Colonic mucosa (tissue), 4 donors: ENCODE measurements at regions not wholly inside any gene's neighbourhood (a gene's known extent, or its start where the extent isn't known, plus 50 kb on each side); places are given as distances from the start of the nearest gene placed in this dataset.

ENCODE experiments used
- DNase-seq: peaks from one replicate; pipeline ENCODE4 v3.0.0-alpha.2; 2020
- H3K27ac ChIP-seq: fragments of 200-600 bp; one replicate; pipeline ENCODE4 v1.8.0; 2021
- H3K27me3 ChIP-seq: fragments of 200-600 bp; one replicate; pipeline ENCODE4 v1.8.0; 2021
- H3K36me3 ChIP-seq: fragments of 200-600 bp; one replicate; pipeline ENCODE4 v1.8.0; 2021
- H3K4me1 ChIP-seq: fragments of 200-600 bp; one replicate; pipeline ENCODE4 v1.8.0; 2021; ENCODE audit warnings: mild to moderate bottlenecking
- H3K4me3 ChIP-seq: fragments of 200-600 bp; one replicate; pipeline ENCODE4 v1.8.0; 2021
- H3K9ac ChIP-seq, 2 donors: one replicate each; pipeline ENCODE4 v1.7.0; 2013; ENCODE audit warnings: control low read depth in 2 of 2, low read depth in 2 of 2, low read length in 2 of 2
- H3K9me3 ChIP-seq: fragments of 200-600 bp; one replicate; pipeline ENCODE4 v1.8.0; 2021
- intact Hi-C: fragments of 100-400 bp; cut with DNase I; formaldehyde crosslinking; loops from one replicate; pipeline ENCODE4 v1.14.1; 2022
- TF ChIP-seq, protein P1 (sequence below): fragments of 200-600 bp; IDR thresholded peaks from one replicate; pipeline ENCODE4 v1.8.0; 2022; ENCODE audit warnings: antibody characterized with exemption, mild to moderate bottlenecking
- donor health status: healthy.
- donor health status: DM: no; HTN: no; CAD: no.
- donor health status: DM: no; HTN: no; CAD: no.

DNA sequence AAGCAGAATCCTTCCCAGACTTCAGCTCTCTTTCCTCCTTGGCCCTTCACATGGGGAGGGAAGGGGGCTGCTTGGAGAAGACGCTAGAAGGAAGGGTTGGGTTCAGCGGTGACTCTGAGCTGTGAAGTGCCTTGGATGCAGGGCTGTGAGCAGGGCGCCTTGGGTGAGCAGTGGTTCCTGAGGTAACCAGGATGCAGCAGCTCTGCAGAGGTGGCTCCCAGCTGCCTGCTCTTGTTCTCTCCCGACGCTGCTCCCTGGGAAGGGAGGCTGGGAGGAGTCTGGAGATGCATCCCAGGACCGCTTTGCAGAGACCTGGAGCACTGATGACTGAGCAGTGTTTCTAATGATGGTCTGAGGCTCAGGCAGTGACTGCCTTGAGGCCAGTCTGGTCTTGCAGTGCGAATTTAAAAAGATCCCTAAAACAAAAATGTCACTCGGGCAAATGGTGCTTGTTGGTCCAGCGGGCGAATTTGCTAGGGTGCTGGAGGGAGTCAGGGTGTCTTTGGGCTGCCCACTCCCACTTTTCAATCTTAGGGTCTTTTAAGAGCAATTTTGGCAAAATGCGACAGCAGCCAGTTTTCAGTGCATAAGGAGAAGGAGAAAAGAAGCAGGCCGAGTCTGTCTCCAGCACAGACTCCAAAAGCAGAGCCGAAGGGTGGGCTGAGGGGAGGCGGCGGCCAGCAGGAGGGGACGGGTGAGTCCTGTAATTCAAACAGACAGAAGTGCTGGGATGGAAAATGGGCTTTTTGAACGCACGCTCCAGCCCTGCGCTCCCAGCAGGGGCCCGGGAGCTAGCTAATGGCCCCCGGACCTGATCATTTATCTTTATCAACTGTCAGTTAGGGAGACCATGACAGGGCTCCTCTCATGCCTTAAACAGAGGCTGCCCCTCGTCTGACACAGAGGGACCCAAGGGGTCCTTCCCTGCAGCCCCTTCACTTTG is 191.2 kb upstream of the SHH start:
- intact Hi-C loops = no loop called here
- peak; percentile 30 for DNase-seq
- Histone ChIP-seq H3K4me3 (no peak overlapping the region), H3K27ac (no peak overlapping the region), H3K9ac (no peak overlapping the region), H3K27me3 (no peaks in the 10 kb centered on the region), H3K4me1 (no peaks in the 10 kb centered on the region), H3K9me3 (no peaks in the 10 kb centered on the region), H3K36me3 (no peaks in the 10 kb centered on the region)
- TF ChIP-seq, protein P1, sequence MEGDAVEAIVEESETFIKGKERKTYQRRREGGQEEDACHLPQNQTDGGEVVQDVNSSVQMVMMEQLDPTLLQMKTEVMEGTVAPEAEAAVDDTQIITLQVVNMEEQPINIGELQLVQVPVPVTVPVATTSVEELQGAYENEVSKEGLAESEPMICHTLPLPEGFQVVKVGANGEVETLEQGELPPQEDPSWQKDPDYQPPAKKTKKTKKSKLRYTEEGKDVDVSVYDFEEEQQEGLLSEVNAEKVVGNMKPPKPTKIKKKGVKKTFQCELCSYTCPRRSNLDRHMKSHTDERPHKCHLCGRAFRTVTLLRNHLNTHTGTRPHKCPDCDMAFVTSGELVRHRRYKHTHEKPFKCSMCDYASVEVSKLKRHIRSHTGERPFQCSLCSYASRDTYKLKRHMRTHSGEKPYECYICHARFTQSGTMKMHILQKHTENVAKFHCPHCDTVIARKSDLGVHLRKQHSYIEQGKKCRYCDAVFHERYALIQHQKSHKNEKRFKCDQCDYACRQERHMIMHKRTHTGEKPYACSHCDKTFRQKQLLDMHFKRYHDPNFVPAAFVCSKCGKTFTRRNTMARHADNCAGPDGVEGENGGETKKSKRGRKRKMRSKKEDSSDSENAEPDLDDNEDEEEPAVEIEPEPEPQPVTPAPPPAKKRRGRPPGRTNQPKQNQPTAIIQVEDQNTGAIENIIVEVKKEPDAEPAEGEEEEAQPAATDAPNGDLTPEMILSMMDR = no peak

DNA sequence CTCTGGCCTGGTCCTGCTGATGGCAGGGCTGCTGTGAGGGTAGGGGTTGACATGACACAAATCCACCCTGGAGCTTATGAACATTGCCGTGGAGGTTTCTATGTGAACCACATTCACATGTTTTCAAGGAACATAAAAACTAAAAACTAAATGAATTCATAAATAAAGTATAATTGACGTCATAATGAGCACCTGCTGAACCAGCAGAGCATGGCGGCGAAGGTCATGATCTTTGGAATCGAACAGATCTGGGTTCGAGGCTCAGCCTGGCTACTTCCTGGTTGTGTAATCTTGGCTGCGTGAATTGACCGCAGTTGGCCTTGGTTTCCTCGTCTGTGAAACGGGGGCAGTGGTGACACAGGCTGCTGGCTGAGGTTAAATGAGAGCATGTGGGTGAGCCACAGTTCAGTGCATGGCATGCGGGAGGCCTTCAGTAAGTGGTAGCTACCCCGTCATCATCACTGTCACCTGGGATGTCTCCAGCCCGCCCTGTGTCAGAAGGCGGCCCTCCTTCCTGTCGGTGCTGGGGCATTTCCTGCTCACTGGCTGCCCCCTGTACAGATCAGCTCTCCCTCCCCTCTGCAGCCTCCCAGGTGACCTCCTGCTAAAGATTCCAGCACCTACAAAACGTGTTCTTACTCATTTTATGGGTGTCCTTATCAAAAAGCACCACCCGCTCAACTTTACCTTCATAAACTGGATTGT is 190.3 kb upstream of the SHH start:
- DNase-seq = no peak
- Histone ChIP-seq H3K4me3 (no peak overlapping the region), H3K9ac (no peak overlapping the region), H3K27ac (no peak overlapping the region), H3K9me3 (no peaks in the 10 kb centered on the region), H3K36me3 (no peaks in the 10 kb centered on the region), H3K27me3 (peaks cover 7% of the 10 kb centered on the region), H3K4me1 (no peaks in the 10 kb centered on the region)
- TF ChIP-seq, protein P1 = no peak
- intact Hi-C loops = no loop called here

GRCh38 chr7:156001496-156002260 is 189.4 kb upstream of the SHH start:
- TF ChIP-seq, protein P1 = no peak
- no peak for DNase-seq
- Histone ChIP-seq H3K27me3 (peaks cover 8% of the 10 kb centered on the region), H3K9me3 (no peaks in the 10 kb centered on the region), H3K4me1 (no peaks in the 10 kb centered on the region), H3K4me3 (no peak overlapping the region), H3K27ac (no peak overlapping the region), H3K9ac (no peak overlapping the region), H3K36me3 (no peaks in the 10 kb centered on the region)
- intact Hi-C loops = no loop called here

- Histone ChIP-seq H3K27me3 (peaks cover 8% of the 10 kb centered on the region), H3K4me3 (no peak overlapping the region), H3K4me1 (no peaks in the 10 kb centered on the region), H3K9ac (no peak overlapping the region), H3K9me3 (no peaks in the 10 kb centered on the region), H3K27ac (no peak overlapping the region), H3K36me3 (no peaks in the 10 kb centered on the region)
- no peak for DNase-seq
- TF ChIP-seq, protein P1 = no peak
- intact Hi-C loops = no loop called here
These were observed 188.5 kb upstream of the SHH start for GRCh38 chr7:156000601-156001396.
